ENCODE measurements at regions not wholly inside any gene's neighbourhood (a gene's known extent, or its start where the extent isn't known, plus 50 kb on each side); places are given as distances from the start of the nearest gene placed in this dataset.

GRCh38 chr6:167464177-167464576 lies 139.3 kb downstream of the TTLL2 start (continued):
- TF ChIP-seq, protein P1, sequence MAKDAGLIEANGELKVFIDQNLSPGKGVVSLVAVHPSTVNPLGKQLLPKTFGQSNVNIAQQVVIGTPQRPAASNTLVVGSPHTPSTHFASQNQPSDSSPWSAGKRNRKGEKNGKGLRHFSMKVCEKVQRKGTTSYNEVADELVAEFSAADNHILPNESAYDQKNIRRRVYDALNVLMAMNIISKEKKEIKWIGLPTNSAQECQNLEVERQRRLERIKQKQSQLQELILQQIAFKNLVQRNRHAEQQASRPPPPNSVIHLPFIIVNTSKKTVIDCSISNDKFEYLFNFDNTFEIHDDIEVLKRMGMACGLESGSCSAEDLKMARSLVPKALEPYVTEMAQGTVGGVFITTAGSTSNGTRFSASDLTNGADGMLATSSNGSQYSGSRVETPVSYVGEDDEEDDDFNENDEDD (CRISPR knock-in tag; IDR thresholded peaks at IDR 0.05; ENCODE audit: borderline replicate concordance): no peak
- no peak for TF ChIP-seq ZNF547 (CRISPR knock-in tag; IDR thresholded peaks at IDR 0.05)
- TF ChIP-seq, protein P2, sequence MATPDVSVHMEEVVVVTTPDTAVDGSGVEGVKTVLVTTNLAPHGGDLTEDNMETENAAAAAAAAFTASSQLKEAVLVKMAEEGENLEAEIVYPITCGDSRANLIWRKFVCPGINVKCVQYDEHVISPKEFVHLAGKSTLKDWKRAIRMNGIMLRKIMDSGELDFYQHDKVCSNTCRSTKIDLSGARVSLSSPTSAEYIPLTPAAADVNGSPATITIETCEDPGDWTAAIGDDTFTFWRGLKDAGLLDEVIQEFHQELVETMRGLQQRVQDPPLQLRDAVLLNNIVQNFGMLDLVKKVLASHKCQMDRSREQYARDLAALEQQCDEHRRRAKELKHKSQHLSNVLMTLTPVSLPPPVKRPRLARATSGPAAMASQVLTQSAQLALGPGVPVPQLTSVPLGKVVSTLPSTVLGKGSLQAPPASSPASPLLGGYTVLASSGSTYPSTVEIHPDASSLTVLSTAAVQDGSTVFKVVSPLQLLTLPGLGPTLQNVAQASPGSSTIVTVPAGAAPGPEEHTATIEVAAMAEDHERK (CRISPR knock-in tag; IDR thresholded peaks at IDR 0.05; ENCODE audit: low read depth): no peak
- TF ChIP-seq, protein P3, sequence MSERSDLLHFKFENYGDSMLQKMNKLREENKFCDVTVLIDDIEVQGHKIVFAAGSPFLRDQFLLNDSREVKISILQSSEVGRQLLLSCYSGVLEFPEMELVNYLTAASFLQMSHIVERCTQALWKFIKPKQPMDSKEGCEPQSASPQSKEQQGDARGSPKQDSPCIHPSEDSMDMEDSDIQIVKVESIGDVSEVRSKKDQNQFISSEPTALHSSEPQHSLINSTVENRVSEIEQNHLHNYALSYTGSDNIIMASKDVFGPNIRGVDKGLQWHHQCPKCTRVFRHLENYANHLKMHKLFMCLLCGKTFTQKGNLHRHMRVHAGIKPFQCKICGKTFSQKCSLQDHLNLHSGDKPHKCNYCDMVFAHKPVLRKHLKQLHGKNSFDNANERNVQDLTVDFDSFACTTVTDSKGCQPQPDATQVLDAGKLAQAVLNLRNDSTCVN (CRISPR knock-in tag; IDR thresholded peaks at IDR 0.05; ENCODE audit: borderline replicate concordance): no peak
- TF ChIP-seq NFATC3 (CRISPR knock-in tag; IDR thresholded peaks at IDR 0.05): no peak
- no peak for TF ChIP-seq MYNN (CRISPR knock-in tag; IDR thresholded peaks at IDR 0.05; ENCODE audit: low read depth)
- TF ChIP-seq ZMYM3 (CRISPR knock-in tag; IDR thresholded peaks at IDR 0.05): no peak
- TF ChIP-seq, protein P4, sequence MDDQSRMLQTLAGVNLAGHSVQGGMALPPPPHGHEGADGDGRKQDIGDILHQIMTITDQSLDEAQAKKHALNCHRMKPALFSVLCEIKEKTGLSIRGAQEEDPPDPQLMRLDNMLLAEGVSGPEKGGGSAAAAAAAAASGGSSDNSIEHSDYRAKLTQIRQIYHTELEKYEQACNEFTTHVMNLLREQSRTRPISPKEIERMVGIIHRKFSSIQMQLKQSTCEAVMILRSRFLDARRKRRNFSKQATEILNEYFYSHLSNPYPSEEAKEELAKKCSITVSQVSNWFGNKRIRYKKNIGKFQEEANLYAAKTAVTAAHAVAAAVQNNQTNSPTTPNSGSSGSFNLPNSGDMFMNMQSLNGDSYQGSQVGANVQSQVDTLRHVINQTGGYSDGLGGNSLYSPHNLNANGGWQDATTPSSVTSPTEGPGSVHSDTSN (CRISPR knock-in tag; IDR thresholded peaks at IDR 0.05; ENCODE audit: borderline replicate concordance): no peak
- no peak for TF ChIP-seq ZNF614 (CRISPR knock-in tag; IDR thresholded peaks at IDR 0.05; ENCODE audit: borderline replicate concordance)
- TF ChIP-seq HNRNPL (IDR thresholded peaks at IDR 0.05; ENCODE audit: low read depth, low read length): no peak
- no peak for TF ChIP-seq MAFG (CRISPR knock-in tag; IDR thresholded peaks at IDR 0.05)
- no peak for TF ChIP-seq KDM4B (CRISPR knock-in tag; IDR thresholded peaks at IDR 0.05)
- TF ChIP-seq REL (CRISPR knock-in tag; conservative IDR thresholded peaks at IDR 0.05): no peak
- no peak for TF ChIP-seq HES4 (CRISPR knock-in tag; IDR thresholded peaks at IDR 0.05; ENCODE audit: borderline replicate concordance)
